ENCODE measurements at regions not wholly inside any gene's neighbourhood (a gene's known extent, or its start where the extent isn't known, plus 50 kb on each side); places are given as distances from the start of the nearest gene placed in this dataset.

DNA sequence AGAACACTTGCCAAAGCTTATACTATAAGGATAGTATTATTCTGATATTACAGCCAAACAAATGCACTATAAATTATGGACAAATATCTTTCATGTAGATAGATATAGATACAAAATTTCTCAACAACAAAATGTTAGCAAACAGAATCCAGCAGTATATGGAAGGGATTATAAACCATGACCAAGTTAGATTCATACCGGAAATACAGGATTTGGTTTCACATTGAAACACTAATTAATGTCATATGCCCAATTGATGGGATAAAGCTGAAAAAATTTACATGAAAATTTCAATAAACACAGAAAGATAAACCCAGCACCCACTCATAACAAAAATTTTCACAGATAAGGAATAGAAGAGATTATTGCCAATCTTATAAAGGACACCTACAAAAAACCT is 770.3 kb upstream of the SLC35B3 start (continued):
- TF ChIP-seq AFF4 (CRISPR knock-in tag; IDR thresholded peaks at IDR 0.05), result no peak

GRCh38 chr6:9204171-9204570 is 768.8 kb upstream of the SLC35B3 start:
- ChIA-PET CTCF (ENCODE audit: low intra/inter-chr PET ratio, low total read pairs) (no interaction called here), POLR2A (no interaction called here)
- Histone ChIP-seq H3K27me3 (ENCODE audit: control insufficient read depth in 1 of 2, insufficient read depth in 2 of 2, low read length in 2 of 2) (no peaks in the 10 kb centered on the region), H3K4me3 (replicated peaks in 1 of 3; ENCODE audit: insufficient read depth in 1 of 3, low read depth in 2 of 3, low read length in 3 of 3) (no peak overlapping the region), H2AFZ (ENCODE audit: low read length) (no peak overlapping the region), H3K27ac (ENCODE audit: extremely low read length, insufficient read depth, low read length) (no peak overlapping the region), H3K36me3 (replicated peaks in 1 of 2; ENCODE audit: control insufficient read depth in 1 of 2, insufficient read depth in 2 of 2, low read length in 2 of 2) (no peaks in the 10 kb centered on the region), H3K79me2 (ENCODE audit: insufficient read depth, low read length) (no peaks in the 10 kb centered on the region), H4K20me1 (ENCODE audit: insufficient read depth, low read length) (no peaks in the 10 kb centered on the region), H3K9me3 (ENCODE audit: low read length) (peaks cover 74% of the 10 kb centered on the region), H3K9ac (ENCODE audit: insufficient read depth, low read depth, low read length) (no peak overlapping the region), H3K4me2 (ENCODE audit: low read depth, low read length) (no peak overlapping the region), H3K4me1 (ENCODE audit: insufficient read depth, low read length) (no peaks in the 10 kb centered on the region)
- no TSS peak for BruUV-seq (replicated peaks)
- ATAC-seq, result no peak
- no peak for FAIRE-seq
- intact Hi-C loops (cut with micrococcal nuclease; ENCODE audit: unreplicated experiment), result no loop called here
- in situ Hi-C loops (cut with HindIII; ENCODE audit: extremely low pct_ligation_motif_present, low pct_unique_long_range_greater_than_20kb), result no loop called here
- WGBS (ENCODE audit: low lambda C conversion rate), result 3% methylated on average over 1 of the region's 1 CpG
- no peak for TF ChIP-seq ZNF577 (CRISPR knock-in tag; IDR thresholded peaks at IDR 0.05; ENCODE audit: borderline replicate concordance, low read depth)
- TF ChIP-seq ZC3H4 (CRISPR knock-in tag; IDR thresholded peaks at IDR 0.05; ENCODE audit: borderline replicate concordance), result no peak
- TF ChIP-seq, protein P1, sequence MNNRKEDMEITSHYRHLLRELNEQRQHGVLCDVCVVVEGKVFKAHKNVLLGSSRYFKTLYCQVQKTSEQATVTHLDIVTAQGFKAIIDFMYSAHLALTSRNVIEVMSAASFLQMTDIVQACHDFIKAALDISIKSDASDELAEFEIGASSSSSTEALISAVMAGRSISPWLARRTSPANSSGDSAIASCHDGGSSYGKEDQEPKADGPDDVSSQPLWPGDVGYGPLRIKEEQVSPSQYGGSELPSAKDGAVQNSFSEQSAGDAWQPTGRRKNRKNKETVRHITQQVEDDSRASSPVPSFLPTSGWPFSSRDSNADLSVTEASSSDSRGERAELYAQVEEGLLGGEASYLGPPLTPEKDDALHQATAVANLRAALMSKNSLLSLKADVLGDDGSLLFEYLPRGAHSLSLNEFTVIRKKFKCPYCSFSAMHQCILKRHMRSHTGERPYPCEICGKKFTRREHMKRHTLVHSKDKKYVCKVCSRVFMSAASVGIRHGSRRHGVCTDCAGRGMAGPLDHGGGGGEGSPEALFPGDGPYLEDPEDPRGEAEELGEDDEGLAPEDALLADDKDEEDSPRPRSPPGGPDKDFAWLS (CRISPR knock-in tag; IDR thresholded peaks at IDR 0.05; ENCODE audit: borderline replicate concordance), result no peak
- no peak for TF ChIP-seq ZNF660 (CRISPR knock-in tag; IDR thresholded peaks at IDR 0.05; ENCODE audit: borderline replicate concordance, low read depth)
- no peak for TF ChIP-seq ZNF326 (CRISPR knock-in tag; IDR thresholded peaks at IDR 0.05; ENCODE audit: borderline replicate concordance)
- no peak for TF ChIP-seq FOXO1 (CRISPR knock-in tag; IDR thresholded peaks at IDR 0.05)
- no peak for DNase-seq (ENCODE audit: low spot score)

Measured in HepG2 (cell line).